ENCODE measurements at regions not wholly inside any gene's neighbourhood (a gene's known extent, or its start where the extent isn't known, plus 50 kb on each side); places are given as distances from the start of the nearest gene placed in this dataset.

GRCh38 chr4:147064856-147065255, 119.2 kb upstream of the TTC29 start:
- Histone ChIP-seq H3K4me3 (ENCODE audit: insufficient read length, low read depth) (no peak overlapping the region), H3K36me3 (ENCODE audit: insufficient read depth, insufficient read length, low read length) (no peaks in the 10 kb centered on the region), H3K9ac (ENCODE audit: insufficient read length, low read depth) (no peak overlapping the region), H3K27me3 (ENCODE audit: insufficient read depth, insufficient read length) (no peaks in the 10 kb centered on the region), H3K4me1 (ENCODE audit: insufficient read depth, insufficient read length) (no peaks in the 10 kb centered on the region), H3K9me3 (ENCODE audit: insufficient read depth, low read length) (no peaks in the 10 kb centered on the region)
- no peak for DNase-seq (ENCODE audit: low read depth, low spot score)
- no peak for TF ChIP-seq SUZ12 (IDR thresholded peaks at IDR 0.05; ENCODE audit: extremely low read depth, insufficient read depth, insufficient read length)
- no peak for TF ChIP-seq ZNF274 (IDR thresholded peaks at IDR 0.05; ENCODE audit: low read depth, low read length)
- no peak for TF ChIP-seq YY1 (IDR thresholded peaks at IDR 0.05; ENCODE audit: insufficient read depth, insufficient read length)

- peaks cover 17% of the 10 kb centered on the region for H3K9me3 ChIP-seq (ENCODE audit: insufficient read depth, low read length)
- TF ChIP-seq YY1 (IDR thresholded peaks at IDR 0.05; ENCODE audit: insufficient read depth, insufficient read length) (no peak), ZNF274 (IDR thresholded peaks at IDR 0.05; ENCODE audit: low read depth, low read length) (no peak), SUZ12 (IDR thresholded peaks at IDR 0.05; ENCODE audit: extremely low read depth, insufficient read depth, insufficient read length) (no peak)
- H3K4me1 ChIP-seq (ENCODE audit: insufficient read depth, insufficient read length): no peaks in the 10 kb centered on the region
- H3K4me3 ChIP-seq (ENCODE audit: insufficient read length, low read depth): no peak overlapping the region
- no peak for DNase-seq (ENCODE audit: low read depth, low spot score)
- H3K36me3 ChIP-seq (ENCODE audit: insufficient read depth, insufficient read length, low read length): no peaks in the 10 kb centered on the region
- no peaks in the 10 kb centered on the region for H3K27me3 ChIP-seq (ENCODE audit: insufficient read depth, insufficient read length)
- no peak overlapping the region for H3K9ac ChIP-seq (ENCODE audit: insufficient read length, low read depth)
Observed at GRCh38 chr4:147068564-147068963, 122.9 kb upstream of the TTC29 start.

DNA sequence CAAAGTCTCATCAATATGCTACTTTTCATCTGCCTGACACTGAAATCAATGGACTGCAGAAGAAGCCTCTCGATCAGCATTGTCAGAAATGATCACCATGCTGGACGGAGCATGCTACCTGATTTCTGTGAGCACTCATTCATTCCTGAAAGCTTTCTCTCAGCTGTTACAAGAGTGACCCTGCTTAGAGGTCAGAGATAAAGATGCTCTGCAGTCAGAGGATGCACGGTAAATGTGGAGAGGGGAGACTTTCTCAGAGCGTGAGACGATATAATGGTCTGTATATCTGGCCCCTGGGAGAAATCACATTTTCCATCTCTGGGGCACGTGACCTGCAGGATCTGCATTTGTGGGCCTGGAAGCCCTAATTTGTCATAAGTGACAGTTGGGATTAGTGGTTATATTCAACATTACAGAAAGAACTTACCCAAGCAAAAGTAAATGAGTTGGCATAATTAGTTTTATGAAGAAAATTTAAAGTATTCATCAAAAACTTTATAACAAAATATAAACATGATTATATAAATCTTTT, 125.6 kb upstream of the TTC29 start:
- Histone ChIP-seq H3K9me3 (ENCODE audit: insufficient read depth, low read length) (peaks cover 17% of the 10 kb centered on the region), H3K4me3 (ENCODE audit: insufficient read length, low read depth) (no peak overlapping the region), H3K36me3 (ENCODE audit: insufficient read depth, insufficient read length, low read length) (no peaks in the 10 kb centered on the region), H3K9ac (ENCODE audit: insufficient read length, low read depth) (no peak overlapping the region), H3K4me1 (ENCODE audit: insufficient read depth, insufficient read length) (no peaks in the 10 kb centered on the region), H3K27me3 (ENCODE audit: insufficient read depth, insufficient read length) (no peaks in the 10 kb centered on the region)
- TF ChIP-seq SUZ12 (IDR thresholded peaks at IDR 0.05; ENCODE audit: extremely low read depth, insufficient read depth, insufficient read length) (no peak), YY1 (IDR thresholded peaks at IDR 0.05; ENCODE audit: insufficient read depth, insufficient read length) (no peak), ZNF274 (IDR thresholded peaks at IDR 0.05; ENCODE audit: low read depth, low read length) (no peak)
- DNase-seq (ENCODE audit: low read depth, low spot score): no peak

DNA sequence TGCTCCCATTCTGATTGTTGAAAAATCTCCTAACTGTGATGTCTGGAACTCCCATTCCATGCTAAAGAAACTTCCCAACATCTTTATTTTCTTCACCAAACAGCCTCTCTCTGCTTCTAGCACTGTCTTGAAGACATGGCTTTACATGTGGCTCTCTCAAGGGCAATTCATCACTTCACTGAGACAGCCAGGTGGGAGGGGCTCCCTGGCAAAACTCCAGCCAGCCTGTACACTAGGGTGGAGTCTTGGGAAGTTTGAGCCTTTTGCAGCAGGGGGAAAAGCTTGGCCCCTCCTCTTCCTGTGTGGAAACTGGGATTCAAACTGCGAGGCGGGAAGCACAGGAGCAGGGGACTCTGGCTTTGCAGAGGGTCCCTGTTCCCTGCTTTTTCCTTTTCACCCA, 130.5 kb upstream of the TTC29 start:
- no peaks in the 10 kb centered on the region for H3K4me1 ChIP-seq (ENCODE audit: insufficient read depth, insufficient read length)
- no peaks in the 10 kb centered on the region for H3K36me3 ChIP-seq (ENCODE audit: insufficient read depth, insufficient read length, low read length)
- H3K4me3 ChIP-seq (ENCODE audit: insufficient read length, low read depth): no peak overlapping the region
- H3K27me3 ChIP-seq (ENCODE audit: insufficient read depth, insufficient read length): no peaks in the 10 kb centered on the region
- no peak for TF ChIP-seq ZNF274 (IDR thresholded peaks at IDR 0.05; ENCODE audit: low read depth, low read length)
- TF ChIP-seq SUZ12 (IDR thresholded peaks at IDR 0.05; ENCODE audit: extremely low read depth, insufficient read depth, insufficient read length): no peak
- TF ChIP-seq YY1 (IDR thresholded peaks at IDR 0.05; ENCODE audit: insufficient read depth, insufficient read length): no peak
- peaks cover 25% of the 10 kb centered on the region for H3K9me3 ChIP-seq (ENCODE audit: insufficient read depth, low read length)
- H3K9ac ChIP-seq (ENCODE audit: insufficient read length, low read depth): no peak overlapping the region
- no peak for DNase-seq (ENCODE audit: low read depth, low spot score)

GRCh38 chr4:147076728-147077127, 131.1 kb upstream of the TTC29 start:
- TF ChIP-seq ZNF274 (IDR thresholded peaks at IDR 0.05; ENCODE audit: low read depth, low read length) (no peak), YY1 (IDR thresholded peaks at IDR 0.05; ENCODE audit: insufficient read depth, insufficient read length) (no peak), SUZ12 (IDR thresholded peaks at IDR 0.05; ENCODE audit: extremely low read depth, insufficient read depth, insufficient read length) (no peak)
- no peak for DNase-seq (ENCODE audit: low read depth, low spot score)
- no peaks in the 10 kb centered on the region for H3K4me1 ChIP-seq (ENCODE audit: insufficient read depth, insufficient read length)

GRCh38 chr4:147078362-147078761, 132.7 kb upstream of the TTC29 start:
- Histone ChIP-seq H3K27me3 (ENCODE audit: insufficient read depth, insufficient read length) (no peaks in the 10 kb centered on the region), H3K4me1 (ENCODE audit: insufficient read depth, insufficient read length) (no peaks in the 10 kb centered on the region), H3K4me3 (ENCODE audit: insufficient read length, low read depth) (no peak overlapping the region), H3K36me3 (ENCODE audit: insufficient read depth, insufficient read length, low read length) (no peaks in the 10 kb centered on the region), H3K9ac (ENCODE audit: insufficient read length, low read depth) (no peak overlapping the region), H3K9me3 (ENCODE audit: insufficient read depth, low read length) (0 out of 2 replicates have a peak, but pooled peaks cover 11% of the 10 kb centered on the region)
- DNase-seq (ENCODE audit: low read depth, low spot score): no peak
- TF ChIP-seq YY1 (IDR thresholded peaks at IDR 0.05; ENCODE audit: insufficient read depth, insufficient read length): no peak
- no peak for TF ChIP-seq SUZ12 (IDR thresholded peaks at IDR 0.05; ENCODE audit: extremely low read depth, insufficient read depth, insufficient read length)
- no peak for TF ChIP-seq ZNF274 (IDR thresholded peaks at IDR 0.05; ENCODE audit: low read depth, low read length)

More at GRCh38 chr4:147076728-147077127, 131.1 kb upstream of the TTC29 start:
- Histone ChIP-seq H3K9me3 (ENCODE audit: insufficient read depth, low read length) (peaks cover 25% of the 10 kb centered on the region), H3K4me3 (ENCODE audit: insufficient read length, low read depth) (no peak overlapping the region), H3K36me3 (ENCODE audit: insufficient read depth, insufficient read length, low read length) (no peaks in the 10 kb centered on the region), H3K27me3 (ENCODE audit: insufficient read depth, insufficient read length) (no peaks in the 10 kb centered on the region), H3K9ac (ENCODE audit: insufficient read length, low read depth) (no peak overlapping the region)

- DNase-seq (ENCODE audit: low read depth, low spot score): no peak
- TF ChIP-seq SUZ12 (IDR thresholded peaks at IDR 0.05; ENCODE audit: extremely low read depth, insufficient read depth, insufficient read length) (no peak), YY1 (IDR thresholded peaks at IDR 0.05; ENCODE audit: insufficient read depth, insufficient read length) (no peak), ZNF274 (IDR thresholded peaks at IDR 0.05; ENCODE audit: low read depth, low read length) (no peak)
- 0 out of 2 replicates have a peak, but pooled peaks cover 8% of the 10 kb centered on the region for H3K9me3 ChIP-seq (ENCODE audit: insufficient read depth, low read length)
- H3K27me3 ChIP-seq (ENCODE audit: insufficient read depth, insufficient read length): no peaks in the 10 kb centered on the region
- H3K4me1 ChIP-seq (ENCODE audit: insufficient read depth, insufficient read length): no peaks in the 10 kb centered on the region
- H3K4me3 ChIP-seq (ENCODE audit: insufficient read length, low read depth): no peak overlapping the region
- no peaks in the 10 kb centered on the region for H3K36me3 ChIP-seq (ENCODE audit: insufficient read depth, insufficient read length, low read length)
- H3K9ac ChIP-seq (ENCODE audit: insufficient read length, low read depth): no peak overlapping the region
Observed at GRCh38 chr4:147078875-147079658, 133.4 kb upstream of the TTC29 start.

Measured in NT2/D1 (cell line).